Neural progenitor cell (in vitro differentiated cells): ENCODE measurements at regions not wholly inside any gene's neighbourhood (a gene's known extent, or its start where the extent isn't known, plus 50 kb on each side); places are given as distances from the start of the nearest gene placed in this dataset.

Experiments used
- DNase-seq: peaks from one replicate; pipeline ENCODE4 v3.0.0-alpha.2; 2016; ENCODE audit warnings: low spot score
- H2AFZ ChIP-seq: fragments of 200-600 bp; sonication (generic); replicated peaks from 2 replicates; pipeline ENCODE4 v1.6.1; 2016; ENCODE audit warnings: antibody characterized with exemption
- H3F3A ChIP-seq: fragments of 200-600 bp; sonication (generic); 2 replicates; pipeline ENCODE4 v1.6.1; 2016; ENCODE audit warnings: antibody characterized with exemption, low read depth
- H3K27ac ChIP-seq: fragments of 200-600 bp; sonication (generic); 2 replicates; pipeline ENCODE4 v1.5.1; 2016; ENCODE audit warnings: mild to moderate bottlenecking
- H3K27me3 ChIP-seq: fragments of 200-600 bp; sonication (generic); 2 replicates; pipeline ENCODE4 v1.6.1; 2016; ENCODE audit warnings: mild to moderate bottlenecking, moderate library complexity
- H3K36me3 ChIP-seq: fragments of 200-600 bp; sonication (generic); 2 replicates; pipeline ENCODE4 v1.5.1; 2016
- H3K4me1 ChIP-seq: fragments of 200-600 bp; sonication (generic); 2 replicates; pipeline ENCODE4 v1.6.1; 2016; ENCODE audit warnings: mixed run types
- H3K4me2 ChIP-seq: fragments of 200-600 bp; sonication (generic); 2 replicates; pipeline ENCODE4 v1.6.1; 2016
- H3K4me3 ChIP-seq: fragments of 200-600 bp; sonication (generic); 2 replicates; pipeline ENCODE4 v1.5.1; 2016
- H3K79me2 ChIP-seq: fragments of 200-600 bp; sonication (generic); 2 replicates; pipeline ENCODE4 v1.6.1; 2016; ENCODE audit warnings: low read depth
- H3K9ac ChIP-seq: fragments of 200-600 bp; sonication (generic); 2 replicates; pipeline ENCODE4 v1.6.1; 2016
- H3K9me3 ChIP-seq: fragments of 200-600 bp; sonication (generic); 2 replicates; pipeline ENCODE4 v1.5.1; 2016; ENCODE audit warnings: low read depth
- H4K20me1 ChIP-seq: fragments of 200-600 bp; sonication (generic); 2 replicates; pipeline ENCODE4 v1.6.1; 2016; ENCODE audit warnings: low read depth
- H3K27ac Mint-ChIP-seq: 3 replicates; pipeline ENCODE4 v1.8.0; 2021; ENCODE audit warnings: mixed read lengths
- H3K27me3 Mint-ChIP-seq: 2 replicates; pipeline ENCODE4 v1.8.0; 2022; ENCODE audit warnings: low read depth, mild to moderate bottlenecking, inconsistent platforms, moderate library complexity, mixed read lengths; ENCODE audit not compliant: insufficient read depth
- H3K36me3 Mint-ChIP-seq: 3 replicates; pipeline ENCODE4 v1.8.0; 2021; ENCODE audit warnings: mixed read lengths
- H3K4me1 Mint-ChIP-seq: 3 replicates; pipeline ENCODE4 v1.8.0; 2021; ENCODE audit warnings: mixed read lengths
- H3K4me3 Mint-ChIP-seq: 3 replicates; pipeline ENCODE4 v1.8.0; 2021; ENCODE audit warnings: mild to moderate bottlenecking, moderate library complexity, mixed read lengths
- H3K9me3 Mint-ChIP-seq: 3 replicates; pipeline ENCODE4 v1.8.0; 2020; ENCODE audit warnings: mixed read lengths
- EZH2 ChIP-seq: fragments of 200-600 bp; sonication (generic); IDR thresholded peaks from 2 replicates; pipeline ENCODE4 v1.6.1; 2017; ENCODE audit warnings: antibody characterized with exemption, mild to moderate bottlenecking, moderate library complexity
- EZH2phosphoT487 ChIP-seq: fragments of 200-600 bp; sonication (generic); IDR thresholded peaks from 2 replicates; pipeline ENCODE4 v1.6.1; 2017; ENCODE audit warnings: antibody characterized with exemption
- TF ChIP-seq, protein P1 (sequence below): fragments of 200-600 bp; sonication (generic); IDR thresholded peaks from 2 replicates; pipeline ENCODE4 v1.5.1; 2017; ENCODE audit warnings: antibody characterized with exemption, mild to moderate bottlenecking

DNA sequence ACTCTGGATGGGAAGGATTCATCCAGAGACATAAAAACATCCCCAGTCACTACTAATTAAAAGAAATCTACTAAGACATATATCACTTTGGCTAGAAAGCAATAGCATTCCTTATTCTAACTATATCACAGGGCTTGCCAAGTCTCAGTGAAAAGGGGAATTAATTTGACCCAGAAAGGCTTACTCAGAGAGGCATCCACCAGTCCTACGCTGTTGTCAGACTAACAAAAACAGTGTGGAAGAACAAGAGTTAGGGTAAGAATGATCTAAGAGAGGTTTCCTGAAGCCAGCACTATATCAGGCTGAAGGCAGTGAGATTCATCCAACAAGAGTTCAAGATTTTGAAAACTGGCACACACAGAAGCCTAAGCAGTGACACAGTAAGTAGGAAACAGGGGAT lies 126.1 kb downstream of the GDAP2 start:
- no peak for DNase-seq
- H4K20me1 ChIP-seq = no peaks in the 10 kb centered on the region
- TF ChIP-seq, protein P1, sequence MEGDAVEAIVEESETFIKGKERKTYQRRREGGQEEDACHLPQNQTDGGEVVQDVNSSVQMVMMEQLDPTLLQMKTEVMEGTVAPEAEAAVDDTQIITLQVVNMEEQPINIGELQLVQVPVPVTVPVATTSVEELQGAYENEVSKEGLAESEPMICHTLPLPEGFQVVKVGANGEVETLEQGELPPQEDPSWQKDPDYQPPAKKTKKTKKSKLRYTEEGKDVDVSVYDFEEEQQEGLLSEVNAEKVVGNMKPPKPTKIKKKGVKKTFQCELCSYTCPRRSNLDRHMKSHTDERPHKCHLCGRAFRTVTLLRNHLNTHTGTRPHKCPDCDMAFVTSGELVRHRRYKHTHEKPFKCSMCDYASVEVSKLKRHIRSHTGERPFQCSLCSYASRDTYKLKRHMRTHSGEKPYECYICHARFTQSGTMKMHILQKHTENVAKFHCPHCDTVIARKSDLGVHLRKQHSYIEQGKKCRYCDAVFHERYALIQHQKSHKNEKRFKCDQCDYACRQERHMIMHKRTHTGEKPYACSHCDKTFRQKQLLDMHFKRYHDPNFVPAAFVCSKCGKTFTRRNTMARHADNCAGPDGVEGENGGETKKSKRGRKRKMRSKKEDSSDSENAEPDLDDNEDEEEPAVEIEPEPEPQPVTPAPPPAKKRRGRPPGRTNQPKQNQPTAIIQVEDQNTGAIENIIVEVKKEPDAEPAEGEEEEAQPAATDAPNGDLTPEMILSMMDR = no peak
- TF ChIP-seq EZH2phosphoT487 (no peak), EZH2 (no peak)
- no peaks in the 10 kb centered on the region for H3K36me3 Mint-ChIP-seq
- peaks cover 7% of the 10 kb centered on the region for H3K4me1 Mint-ChIP-seq
- no peaks in the 10 kb centered on the region for H3K27me3 ChIP-seq
- H3K79me2 ChIP-seq = no peaks in the 10 kb centered on the region
- H3K9me3 ChIP-seq = no peaks in the 10 kb centered on the region
- no peak overlapping the region for H3K9ac ChIP-seq
- H3K9me3 Mint-ChIP-seq = no peaks in the 10 kb centered on the region
- H3K4me2 ChIP-seq = no peak overlapping the region
- H3K36me3 ChIP-seq = no peaks in the 10 kb centered on the region
- peaks cover 2% of the 10 kb centered on the region for H3K27me3 Mint-ChIP-seq
- no peak overlapping the region for H3K27ac ChIP-seq
- no peaks in the 10 kb centered on the region for H3K4me1 ChIP-seq
- H3K4me3 Mint-ChIP-seq = no peak overlapping the region
- no peak overlapping the region for H2AFZ ChIP-seq
- no peaks in the 10 kb centered on the region for H3F3A ChIP-seq
- no peak overlapping the region for H3K4me3 ChIP-seq
- H3K27ac Mint-ChIP-seq = no peak overlapping the region

DNA sequence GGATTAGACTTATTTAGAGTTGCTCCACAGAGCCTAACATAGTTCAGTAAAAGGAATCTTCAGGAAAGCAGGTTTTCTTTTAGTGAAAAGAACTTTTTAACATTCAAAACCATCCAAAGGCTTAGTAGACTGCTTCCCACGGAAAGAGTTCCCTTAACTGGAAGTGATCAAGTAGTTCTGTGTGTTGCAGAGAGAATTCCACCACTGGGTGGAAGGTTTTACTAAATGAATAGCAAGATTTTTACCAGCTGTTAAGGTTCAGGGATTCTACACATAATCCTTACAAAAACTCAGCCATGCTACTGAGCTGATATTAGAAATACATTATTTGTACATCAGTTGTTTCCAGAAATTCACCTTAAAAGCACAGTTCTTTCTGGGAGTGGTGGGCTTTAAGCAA lies 119.7 kb downstream of the GDAP2 start:
- H3K9ac ChIP-seq = no peak overlapping the region
- Mint-ChIP-seq H3K27ac (no peak overlapping the region), H3K36me3 (no peaks in the 10 kb centered on the region), H3K27me3 (peaks cover 2% of the 10 kb centered on the region), H3K4me1 (no peaks in the 10 kb centered on the region), H3K4me3 (no peak overlapping the region), H3K9me3 (no peaks in the 10 kb centered on the region)
- no peaks in the 10 kb centered on the region for H3F3A ChIP-seq
- H3K36me3 ChIP-seq = no peaks in the 10 kb centered on the region
- H3K4me3 ChIP-seq = no peak overlapping the region
- H3K79me2 ChIP-seq = no peaks in the 10 kb centered on the region
- no peak overlapping the region for H3K27ac ChIP-seq
- H3K9me3 ChIP-seq = no peaks in the 10 kb centered on the region
- no peaks in the 10 kb centered on the region for H3K27me3 ChIP-seq
- H4K20me1 ChIP-seq = no peaks in the 10 kb centered on the region
- TF ChIP-seq EZH2phosphoT487 = no peak
- no peak for TF ChIP-seq EZH2
- TF ChIP-seq, protein P1 = no peak
- no peak for DNase-seq
- no peak overlapping the region for H3K4me2 ChIP-seq
- no peak overlapping the region for H2AFZ ChIP-seq
- H3K4me1 ChIP-seq = no peaks in the 10 kb centered on the region

DNA sequence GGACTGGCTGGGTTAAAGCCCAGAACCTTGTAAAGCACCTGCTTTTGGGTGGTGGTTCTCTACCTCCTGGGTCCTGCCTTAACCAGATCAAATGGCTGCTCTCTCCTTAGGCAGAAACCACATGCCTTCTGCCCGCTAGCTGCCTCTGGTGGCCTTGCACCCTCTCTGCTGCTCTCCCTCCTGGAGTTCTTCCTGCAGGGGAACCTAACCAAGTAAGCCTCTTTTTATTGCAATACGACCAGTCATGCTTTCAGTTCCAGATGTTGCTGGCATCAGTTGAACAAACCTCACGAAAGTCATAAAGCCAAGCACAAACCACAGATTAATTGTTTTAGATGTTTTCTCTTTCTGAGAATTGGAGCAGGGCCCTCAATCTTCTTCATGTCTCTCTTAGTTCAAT lies 118.9 kb downstream of the GDAP2 start:
- Histone ChIP-seq H3K4me3 (no peak overlapping the region), H3K27ac (no peak overlapping the region), H3K27me3 (no peaks in the 10 kb centered on the region), H3F3A (no peaks in the 10 kb centered on the region), H3K79me2 (no peaks in the 10 kb centered on the region), H2AFZ (no peak overlapping the region), H3K9ac (no peak overlapping the region), H3K4me2 (no peak overlapping the region), H4K20me1 (no peaks in the 10 kb centered on the region), H3K36me3 (no peaks in the 10 kb centered on the region), H3K4me1 (no peaks in the 10 kb centered on the region), H3K9me3 (no peaks in the 10 kb centered on the region)
- H3K27me3 Mint-ChIP-seq = peaks cover 1% of the 10 kb centered on the region
- no peak for DNase-seq
- H3K4me1 Mint-ChIP-seq = peaks cover 1% of the 10 kb centered on the region
- H3K4me3 Mint-ChIP-seq = no peak overlapping the region
- no peak overlapping the region for H3K27ac Mint-ChIP-seq
- H3K36me3 Mint-ChIP-seq = no peaks in the 10 kb centered on the region
- TF ChIP-seq, protein P1 = no peak
- TF ChIP-seq EZH2phosphoT487 = no peak
- TF ChIP-seq EZH2 = no peak
- H3K9me3 Mint-ChIP-seq = no peaks in the 10 kb centered on the region
